ENCODE measurements at regions not wholly inside any gene's neighbourhood (a gene's known extent, or its start where the extent isn't known, plus 50 kb on each side); places are given as distances from the start of the nearest gene placed in this dataset.

DNA sequence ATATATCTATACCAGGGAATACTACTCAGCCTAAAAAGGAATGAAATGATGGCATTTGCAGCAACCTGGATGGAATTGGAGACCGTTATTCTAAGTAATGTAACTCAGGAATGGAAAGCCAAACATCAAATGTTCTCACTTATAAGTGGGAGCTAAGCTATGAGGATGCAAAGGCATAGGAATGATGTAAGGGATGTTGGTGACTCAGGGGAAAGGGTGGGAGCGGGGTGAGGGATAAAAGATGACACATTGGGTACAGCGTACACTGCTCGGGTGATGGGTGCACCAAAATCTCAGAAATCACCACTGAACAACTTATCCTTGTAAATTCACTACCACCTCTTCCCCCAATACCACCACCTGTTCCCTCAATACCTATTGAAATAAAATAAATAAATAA lies 651.0 kb upstream of the AMELY start:
- TF ChIP-seq, protein P1, sequence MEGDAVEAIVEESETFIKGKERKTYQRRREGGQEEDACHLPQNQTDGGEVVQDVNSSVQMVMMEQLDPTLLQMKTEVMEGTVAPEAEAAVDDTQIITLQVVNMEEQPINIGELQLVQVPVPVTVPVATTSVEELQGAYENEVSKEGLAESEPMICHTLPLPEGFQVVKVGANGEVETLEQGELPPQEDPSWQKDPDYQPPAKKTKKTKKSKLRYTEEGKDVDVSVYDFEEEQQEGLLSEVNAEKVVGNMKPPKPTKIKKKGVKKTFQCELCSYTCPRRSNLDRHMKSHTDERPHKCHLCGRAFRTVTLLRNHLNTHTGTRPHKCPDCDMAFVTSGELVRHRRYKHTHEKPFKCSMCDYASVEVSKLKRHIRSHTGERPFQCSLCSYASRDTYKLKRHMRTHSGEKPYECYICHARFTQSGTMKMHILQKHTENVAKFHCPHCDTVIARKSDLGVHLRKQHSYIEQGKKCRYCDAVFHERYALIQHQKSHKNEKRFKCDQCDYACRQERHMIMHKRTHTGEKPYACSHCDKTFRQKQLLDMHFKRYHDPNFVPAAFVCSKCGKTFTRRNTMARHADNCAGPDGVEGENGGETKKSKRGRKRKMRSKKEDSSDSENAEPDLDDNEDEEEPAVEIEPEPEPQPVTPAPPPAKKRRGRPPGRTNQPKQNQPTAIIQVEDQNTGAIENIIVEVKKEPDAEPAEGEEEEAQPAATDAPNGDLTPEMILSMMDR (IDR thresholded peaks at IDR 0.05): no peak
- TF ChIP-seq POLR2A (IDR thresholded peaks at IDR 0.05): no peak
